Endothelial cell of umbilical vein (primary cell): ENCODE measurements at regions not wholly inside any gene's neighbourhood (a gene's known extent, or its start where the extent isn't known, plus 50 kb on each side); places are given as distances from the start of the nearest gene placed in this dataset.

Experiments used
- BruUV-seq: library from RNA; stranded (reverse); fragments of 400-500 nt; replicated peaks from 2 replicates; lab custom pipeline; 2021; lab: Mats Ljungman, UMichigan
- CTCF ChIA-PET: fragments of 300-600, 350-600 bp; sonication (Branson Sonifier 250); formaldehyde crosslinking; loops from one replicate; lab custom pipeline; 2021; ENCODE audit warnings: antibody characterized with exemption, inconsistent platforms; lab: Charles Lee
- POLR2A ChIA-PET: fragments of 300-600, 350-600 bp; sonication (Branson Sonifier 250); formaldehyde crosslinking; loops from one replicate; lab custom pipeline; 2021; ENCODE audit warnings: antibody characterized with exemption, inconsistent platforms; lab: Charles Lee
- DNase-seq: peaks from one replicate; pipeline ENCODE4 v3.0.0-alpha.2; 2011; ENCODE audit warnings: low read depth, low spot score
- FAIRE-seq: peaks from 2 replicates; lab custom pipeline; 2011; peaks lifted over from hg19 to GRCh38; lab: Jason Lieb, UNC
- H2AFZ ChIP-seq: 2 replicates; pipeline ENCODE4 v1.6.0; 2012; ENCODE audit warnings: low read depth, low read length, control low read depth, inconsistent platforms
- H3K27ac ChIP-seq: 2 replicates; pipeline ENCODE4 v1.5.1; 2011; ENCODE audit warnings: low read depth, mild to moderate bottlenecking, control low read depth, low read length, moderate library complexity; ENCODE audit not compliant: insufficient read depth
- H3K27me3 ChIP-seq, 2 experiments: 2 replicates each; pipeline versions ENCODE4 v1.6.0 to v1.6.1; 2011; ENCODE audit warnings: low read length in 2 of 2, mixed read lengths in 1 of 2; ENCODE audit not compliant: control insufficient read depth in 2 of 2, insufficient read depth in 2 of 2
- H3K36me3 ChIP-seq, 2 experiments: 2 replicates in 1 of 2; 3 replicates in 1 of 2; pipeline ENCODE4 v1.5.1; 2011; ENCODE audit warnings: low read length in 2 of 2, mild to moderate bottlenecking in 1 of 2, moderate library complexity in 1 of 2; ENCODE audit not compliant: control insufficient read depth in 2 of 2, insufficient read depth in 2 of 2; ENCODE audit errors: extremely low read depth in 1 of 2
- H3K4me1 ChIP-seq: 3 replicates; pipeline ENCODE4 v1.5.1; 2011; ENCODE audit warnings: mild to moderate bottlenecking, low read length; ENCODE audit not compliant: control insufficient read depth, insufficient read depth; ENCODE audit errors: extremely low read depth
- H3K4me2 ChIP-seq: 2 replicates; pipeline ENCODE4 v1.6.1; 2011; ENCODE audit warnings: low read length, control low read depth, mixed read lengths; ENCODE audit not compliant: insufficient read depth
- H3K4me3 ChIP-seq, 3 experiments: fragments of 200-600 bp in 1 of 3; sonication (generic), shearing (Covaris generic) in 1 of 3; replicated peaks in 1 of 3; 2 replicates each; pipeline ENCODE4 v1.5.1; 2011 to 2016; ENCODE audit warnings: control low read depth in 3 of 3, low read length in 3 of 3, mild to moderate bottlenecking in 2 of 3, inconsistent platforms in 1 of 3, low read depth in 1 of 3, moderate library complexity in 1 of 3; ENCODE audit not compliant: insufficient read depth in 1 of 3
- H3K79me2 ChIP-seq: 2 replicates; pipeline ENCODE4 v1.6.0; 2012; ENCODE audit warnings: low read length, inconsistent platforms; ENCODE audit not compliant: control insufficient read depth, insufficient read depth
- H3K9ac ChIP-seq: replicated peaks from 2 replicates; pipeline ENCODE3; 2011; ENCODE audit warnings: low read length, control low read depth; ENCODE audit not compliant: insufficient read depth; ENCODE audit errors: extremely low read depth
- H3K9me1 ChIP-seq: replicated peaks from 3 replicates; pipeline ENCODE4 v1.6.0; 2011; ENCODE audit warnings: mild to moderate bottlenecking, low read length; ENCODE audit not compliant: control insufficient read depth, insufficient read depth; ENCODE audit errors: extremely low read depth
- H3K9me3 ChIP-seq: replicated peaks from 2 replicates; pipeline ENCODE4 v1.5.1; 2012; ENCODE audit warnings: low read length, inconsistent platforms; ENCODE audit not compliant: control insufficient read depth, insufficient read depth
- H4K20me1 ChIP-seq: replicated peaks from 2 replicates; pipeline ENCODE3; 2011; ENCODE audit warnings: mild to moderate bottlenecking, low read length; ENCODE audit not compliant: control insufficient read depth, insufficient read depth; ENCODE audit errors: extremely low read depth
- CTCF ChIP-seq, 2 donors: IDR thresholded peaks; 1 replicate in 1 of 2; 2 replicates in 1 of 2; pipeline ENCODE4 v1.5.1; 2011; ENCODE audit warnings: low read length in 2 of 2, mild to moderate bottlenecking in 2 of 2, moderate library complexity in 2 of 2, control low read depth in 1 of 2, inconsistent platforms in 1 of 2, low read depth in 1 of 2; ENCODE audit not compliant: insufficient read depth in 1 of 2; ENCODE audit errors: extremely low read depth in 1 of 2
- EZH2 ChIP-seq: IDR thresholded peaks from 2 replicates; pipeline ENCODE4 v1.6.1; 2012; ENCODE audit warnings: borderline replicate concordance, low read depth, mild to moderate bottlenecking, moderate library complexity, low read length, inconsistent platforms; ENCODE audit not compliant: severe bottlenecking
- FOS ChIP-seq: IDR thresholded peaks from 2 replicates; pipeline ENCODE4 v1.6.1; 2011; ENCODE audit warnings: mild to moderate bottlenecking, low read length, moderate library complexity, borderline replicate concordance; ENCODE audit not compliant: insufficient read depth
- GATA2 ChIP-seq: IDR thresholded peaks from 2 replicates; pipeline ENCODE4 v1.7.0; 2011; ENCODE audit warnings: low read depth, mild to moderate bottlenecking, moderate library complexity, mixed read lengths, low read length; ENCODE audit not compliant: insufficient read length, insufficient read depth
- JUN ChIP-seq: IDR thresholded peaks from 2 replicates; pipeline ENCODE4 v1.6.1; 2011; ENCODE audit warnings: borderline replicate concordance, low read depth; ENCODE audit not compliant: insufficient read length, insufficient read depth
- MAX ChIP-seq: IDR thresholded peaks from 2 replicates; pipeline ENCODE4 v1.6.1; 2011; ENCODE audit not compliant: insufficient read depth, insufficient read length
- MYC ChIP-seq: IDR thresholded peaks from one replicate; pipeline ENCODE4 v1.6.1; 2011; ENCODE audit warnings: mild to moderate bottlenecking, low read depth, low read length
- POLR2A ChIP-seq: IDR thresholded peaks from 2 replicates; pipeline ENCODE4 v1.6.1; 2012; ENCODE audit warnings: low read depth, mild to moderate bottlenecking, control low read depth, low read length
- POLR2AphosphoS5 ChIP-seq: IDR thresholded peaks from 2 replicates; pipeline ENCODE4 v1.6.1; 2012; ENCODE audit warnings: low read depth, mild to moderate bottlenecking, control low read depth, low read length, moderate library complexity; ENCODE audit not compliant: insufficient read depth
- dilution Hi-C: fragments of 300-500 bp; cut with MboI; formaldehyde crosslinking; loops from one replicate; pipeline ENCODE4 v1.15.0; 2019; ENCODE audit warnings: low sequenced_read_pairs; ENCODE audit not compliant: extremely low pct_ligation_motif_present
- intact Hi-C: fragments of 100-400 bp; cut with micrococcal nuclease; formaldehyde crosslinking; loops from one replicate; pipeline ENCODE4 v1.10.0; 2022

GRCh38 chr5:40292006-40292405 is 387.7 kb upstream of the PTGER4 start:
- Histone ChIP-seq H3K9me3 (no peaks in the 10 kb centered on the region), H3K79me2 (no peaks in the 10 kb centered on the region), H4K20me1 (no peaks in the 10 kb centered on the region), H3K27ac (no peak overlapping the region), H3K4me2 (no peak overlapping the region), H3K36me3 (no peaks in the 10 kb centered on the region), H3K27me3 (no peaks in the 10 kb centered on the region), H3K4me1 (peaks cover 9% of the 10 kb centered on the region), H3K9ac (no peak overlapping the region), H3K4me3 (no peak overlapping the region), H3K9me1 (no peaks in the 10 kb centered on the region), H2AFZ (no peak overlapping the region)
- ChIA-PET POLR2A (interaction anchor here (0.6 kb wide), 1 partner anchor 170 kb away, joined by 3 read pairs; no protein-coding TSS in a partner anchor), CTCF (no interaction called here)
- no peak for DNase-seq
- dilution Hi-C loops (no loop called here), intact Hi-C loops (no loop called here)
- TF ChIP-seq CTCF (IDR thresholded peaks at IDR 0.05; ENCODE audit: extremely low read depth in 1 of 2, insufficient read depth in 1 of 2, low read depth in 1 of 2, low read length in 2 of 2) (no peak), POLR2A (no peak), FOS (no peak), JUN (no peak)
- BruUV-seq: no TSS peak
- no peak for FAIRE-seq

GRCh38 chr5:40291338-40291737 is 388.4 kb upstream of the PTGER4 start:
- no peak overlapping the region for H3K9ac ChIP-seq
- no peak overlapping the region for H3K27ac ChIP-seq
- H3K36me3 ChIP-seq: no peaks in the 10 kb centered on the region
- BruUV-seq: no TSS peak
- H4K20me1 ChIP-seq: no peaks in the 10 kb centered on the region
- H3K9me3 ChIP-seq: no peaks in the 10 kb centered on the region
- peak; percentile 68 for FAIRE-seq
- DNase-seq: peak; percentile 45
- ChIA-PET POLR2A (interaction anchor here (0.6 kb wide), 1 partner anchor 169 kb away, joined by 3 read pairs; no protein-coding TSS in a partner anchor), CTCF (no interaction called here)
- no peaks in the 10 kb centered on the region for H3K9me1 ChIP-seq
- H2AFZ ChIP-seq: peak overlapping the region; percentile 35
- H3K4me1 ChIP-seq: peaks cover 9% of the 10 kb centered on the region
- TF ChIP-seq POLR2A (no peak), JUN (peak; percentile 54), POLR2AphosphoS5 (no peak), MAX (no peak), EZH2 (no peak), FOS (peak; percentile 78), MYC (no peak), CTCF (IDR thresholded peaks at IDR 0.05; ENCODE audit: extremely low read depth in 1 of 2, insufficient read depth in 1 of 2, low read depth in 1 of 2, low read length in 2 of 2) (no peak), GATA2 (peak; percentile 21)
- dilution Hi-C loops: no loop called here
- no peak overlapping the region for H3K4me2 ChIP-seq
- H3K79me2 ChIP-seq: no peaks in the 10 kb centered on the region
- no peaks in the 10 kb centered on the region for H3K27me3 ChIP-seq
- H3K4me3 ChIP-seq: no peak overlapping the region
- intact Hi-C loops: no loop called here
